ENCODE measurements at regions not wholly inside any gene's neighbourhood (a gene's known extent, or its start where the extent isn't known, plus 50 kb on each side); places are given as distances from the start of the nearest gene placed in this dataset.

- no peak for DNase-seq
These were observed 121.9 kb upstream of the NECTIN1 start for GRCh38 chr11:119850822-119851409.

GRCh38 chr11:119849872-119850271 is 120.9 kb upstream of the NECTIN1 start:
- DNase-seq = no peak

GRCh38 chr11:119847853-119848252 is 118.9 kb upstream of the NECTIN1 start:
- no peak for DNase-seq

GRCh38 chr11:119846374-119846773 is 117.4 kb upstream of the NECTIN1 start:
- DNase-seq = no peak

- no peak for DNase-seq
These were observed 116.8 kb upstream of the NECTIN1 start for GRCh38 chr11:119845756-119846155.

- DNase-seq = no peak
These were observed 116.3 kb upstream of the NECTIN1 start for GRCh38 chr11:119845305-119845704.

- no peak for DNase-seq
These were observed 115.8 kb upstream of the NECTIN1 start for GRCh38 chr11:119844808-119845207.

GRCh38 chr11:119843877-119844276 is 114.9 kb upstream of the NECTIN1 start:
- no peak for DNase-seq

GRCh38 chr11:119842731-119843130 is 113.7 kb upstream of the NECTIN1 start:
- no peak for DNase-seq

- no peak for DNase-seq
These were observed 110.6 kb upstream of the NECTIN1 start for GRCh38 chr11:119839476-119840133.

- no peak for DNase-seq
These were observed 106.8 kb upstream of the NECTIN1 start for GRCh38 chr11:119835753-119836152.

GRCh38 chr11:119832202-119832935 is 103.4 kb upstream of the NECTIN1 start:
- DNase-seq = peak; percentile 49

- DNase-seq = no peak
These were observed 102.0 kb upstream of the NECTIN1 start for GRCh38 chr11:119831011-119831410.

- no peak for DNase-seq
These were observed 101.4 kb upstream of the NECTIN1 start for GRCh38 chr11:119830400-119830799.

- no peak for DNase-seq
These were observed 100.4 kb upstream of the NECTIN1 start for GRCh38 chr11:119829402-119829801.

GRCh38 chr11:119828819-119829218 is 99.8 kb upstream of the NECTIN1 start:
- no peak for DNase-seq

- DNase-seq = no peak
These were observed 99.0 kb upstream of the NECTIN1 start for GRCh38 chr11:119828006-119828405.

GRCh38 chr11:119827113-119827512 is 98.1 kb upstream of the NECTIN1 start:
- DNase-seq = no peak

GRCh38 chr11:119823077-119823476 is 94.1 kb upstream of the NECTIN1 start:
- no peak for DNase-seq

GRCh38 chr11:119816660-119817059 is 87.7 kb upstream of the NECTIN1 start:
- peak; percentile 23 for DNase-seq

- no peak for DNase-seq
These were observed 85.8 kb upstream of the NECTIN1 start for GRCh38 chr11:119814766-119815165.

- no peak for DNase-seq
These were observed 81.7 kb upstream of the NECTIN1 start for GRCh38 chr11:119810478-119811232.

GRCh38 chr11:119809346-119809745 is 80.3 kb upstream of the NECTIN1 start:
- no peak for DNase-seq

Data from fibroblast of skin of scalp (primary cell).